IMR-90 (cell line): ENCODE measurements at regions not wholly inside any gene's neighbourhood (a gene's known extent, or its start where the extent isn't known, plus 50 kb on each side); places are given as distances from the start of the nearest gene placed in this dataset.

ENCODE experiments used
- POLR2A ChIP-seq: IDR thresholded peaks from 2 replicates; pipeline ENCODE4 v1.6.1; 2012; ENCODE audit warnings: mild to moderate bottlenecking, low read depth, low read length
- RAD21 ChIP-seq: IDR thresholded peaks from 2 replicates; pipeline ENCODE4 v1.6.1; 2012; ENCODE audit warnings: low read length, improper control_type of control experiment
- RCOR1 ChIP-seq: IDR thresholded peaks from 2 replicates; pipeline ENCODE4 v1.6.1; 2012; ENCODE audit warnings: mild to moderate bottlenecking, low read length, improper control_type of control experiment; ENCODE audit not compliant: insufficient replicate concordance
- TF ChIP-seq, protein P1 (sequence below): conservative IDR thresholded peaks from 2 replicates; pipeline ENCODE4 v1.5.1; 2012; ENCODE audit warnings: mild to moderate bottlenecking, low read depth, low read length, improper control_type of control experiment
- TF ChIP-seq, protein P2 (sequence below): fragments of 150-350 bp; IDR thresholded peaks from 2 replicates; pipeline ENCODE4 v1.6.1; 2016; ENCODE audit warnings: low read depth, mild to moderate bottlenecking, low read length, moderate library complexity, borderline replicate concordance
- TF ChIP-seq, protein P3 (sequence below): fragments of 150-350 bp; IDR thresholded peaks from 2 replicates; pipeline ENCODE4 v1.6.1; 2017; ENCODE audit warnings: mild to moderate bottlenecking, antibody characterized with exemption, low read length, low read depth

DNA sequence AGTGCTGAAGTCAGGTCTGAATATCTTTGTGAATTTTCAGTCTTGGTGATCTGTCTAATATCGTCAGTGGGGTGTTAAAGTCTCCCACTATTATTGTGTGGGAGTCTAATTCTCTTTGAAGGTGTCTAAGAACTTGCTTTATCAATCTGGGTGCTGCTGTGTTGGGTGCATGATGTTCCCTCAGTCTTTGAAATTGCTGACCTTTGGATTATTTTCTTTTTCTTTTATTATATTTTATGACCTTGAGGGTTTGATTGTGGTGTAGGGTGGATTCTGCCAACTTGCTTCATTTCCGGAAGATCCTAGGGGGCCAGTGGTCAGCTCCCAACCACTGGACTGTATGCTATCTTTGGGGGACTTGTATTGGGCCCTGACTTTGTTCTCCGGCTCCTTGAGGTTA is 415.3 kb downstream of the USP25 start:
- TF ChIP-seq POLR2A (no peak), RCOR1 (no peak), RAD21 (no peak)
- TF ChIP-seq, protein P1, sequence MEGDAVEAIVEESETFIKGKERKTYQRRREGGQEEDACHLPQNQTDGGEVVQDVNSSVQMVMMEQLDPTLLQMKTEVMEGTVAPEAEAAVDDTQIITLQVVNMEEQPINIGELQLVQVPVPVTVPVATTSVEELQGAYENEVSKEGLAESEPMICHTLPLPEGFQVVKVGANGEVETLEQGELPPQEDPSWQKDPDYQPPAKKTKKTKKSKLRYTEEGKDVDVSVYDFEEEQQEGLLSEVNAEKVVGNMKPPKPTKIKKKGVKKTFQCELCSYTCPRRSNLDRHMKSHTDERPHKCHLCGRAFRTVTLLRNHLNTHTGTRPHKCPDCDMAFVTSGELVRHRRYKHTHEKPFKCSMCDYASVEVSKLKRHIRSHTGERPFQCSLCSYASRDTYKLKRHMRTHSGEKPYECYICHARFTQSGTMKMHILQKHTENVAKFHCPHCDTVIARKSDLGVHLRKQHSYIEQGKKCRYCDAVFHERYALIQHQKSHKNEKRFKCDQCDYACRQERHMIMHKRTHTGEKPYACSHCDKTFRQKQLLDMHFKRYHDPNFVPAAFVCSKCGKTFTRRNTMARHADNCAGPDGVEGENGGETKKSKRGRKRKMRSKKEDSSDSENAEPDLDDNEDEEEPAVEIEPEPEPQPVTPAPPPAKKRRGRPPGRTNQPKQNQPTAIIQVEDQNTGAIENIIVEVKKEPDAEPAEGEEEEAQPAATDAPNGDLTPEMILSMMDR = no peak
- TF ChIP-seq, protein P2, sequence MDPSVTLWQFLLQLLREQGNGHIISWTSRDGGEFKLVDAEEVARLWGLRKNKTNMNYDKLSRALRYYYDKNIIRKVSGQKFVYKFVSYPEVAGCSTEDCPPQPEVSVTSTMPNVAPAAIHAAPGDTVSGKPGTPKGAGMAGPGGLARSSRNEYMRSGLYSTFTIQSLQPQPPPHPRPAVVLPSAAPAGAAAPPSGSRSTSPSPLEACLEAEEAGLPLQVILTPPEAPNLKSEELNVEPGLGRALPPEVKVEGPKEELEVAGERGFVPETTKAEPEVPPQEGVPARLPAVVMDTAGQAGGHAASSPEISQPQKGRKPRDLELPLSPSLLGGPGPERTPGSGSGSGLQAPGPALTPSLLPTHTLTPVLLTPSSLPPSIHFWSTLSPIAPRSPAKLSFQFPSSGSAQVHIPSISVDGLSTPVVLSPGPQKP = no peak
- TF ChIP-seq, protein P3, sequence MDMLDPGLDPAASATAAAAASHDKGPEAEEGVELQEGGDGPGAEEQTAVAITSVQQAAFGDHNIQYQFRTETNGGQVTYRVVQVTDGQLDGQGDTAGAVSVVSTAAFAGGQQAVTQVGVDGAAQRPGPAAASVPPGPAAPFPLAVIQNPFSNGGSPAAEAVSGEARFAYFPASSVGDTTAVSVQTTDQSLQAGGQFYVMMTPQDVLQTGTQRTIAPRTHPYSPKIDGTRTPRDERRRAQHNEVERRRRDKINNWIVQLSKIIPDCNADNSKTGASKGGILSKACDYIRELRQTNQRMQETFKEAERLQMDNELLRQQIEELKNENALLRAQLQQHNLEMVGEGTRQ = no peak
